ENCODE measurements at regions not wholly inside any gene's neighbourhood (a gene's known extent, or its start where the extent isn't known, plus 50 kb on each side); places are given as distances from the start of the nearest gene placed in this dataset.

DNA sequence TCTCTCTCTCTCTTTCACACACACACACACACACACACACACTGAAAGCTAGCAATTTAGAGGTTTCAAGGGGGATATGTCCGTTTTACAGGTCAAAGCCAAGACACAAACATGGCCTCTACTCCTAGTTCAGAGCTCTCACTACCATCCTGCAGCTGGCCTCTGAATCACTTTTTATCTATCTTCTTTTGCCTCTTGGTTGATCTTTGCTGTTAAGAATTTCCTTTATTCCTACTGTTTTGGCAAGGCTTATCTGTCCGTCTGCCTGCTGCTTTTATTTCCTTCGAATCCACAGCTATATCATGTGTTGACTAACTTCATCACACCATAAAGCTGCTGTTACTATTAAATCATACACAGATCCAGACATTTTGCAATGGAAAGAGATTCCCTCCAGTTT is 543.0 kb downstream of the PLCL1 start:
- intact Hi-C loops (cut with micrococcal nuclease) (no loop called here), in situ Hi-C loops (cut with MboI) (no loop called here)
- 0% methylated on average over 3 of the region's 3 CpGs for WGBS (ENCODE audit: insufficient coverage, low coverage, missing lambda C conversion rate)
- BruUV-seq (replicated peaks) = no TSS peak
- ATAC-seq (no peak), DNase-seq (ENCODE audit: extremely low read depth in 1 of 4, low spot score in 3 of 4) (no peak), FAIRE-seq (no peak)
- Histone ChIP-seq H3K4me2 (ENCODE audit: insufficient read depth, low read length) (no peak overlapping the region), H3K9ac (ENCODE audit: insufficient read depth in 1 of 2, low read depth in 2 of 2, low read length in 2 of 2) (no peak overlapping the region), H3K9me1 (ENCODE audit: control insufficient read depth, insufficient read depth, low read length) (no peaks in the 10 kb centered on the region), H3K9me3 (replicated peaks; ENCODE audit: control insufficient read depth, insufficient read depth, low read depth, low read length) (no peaks in the 10 kb centered on the region), H2AFZ (ENCODE audit: low read depth, low read length) (no peak overlapping the region), H3K4me3 (no peak overlapping the region), H3K4me1 (replicated peaks in 1 of 2; ENCODE audit: control insufficient read depth in 2 of 2, insufficient read depth in 2 of 2, low read length in 2 of 2) (no peaks in the 10 kb centered on the region), H3K36me3 (ENCODE audit: control insufficient read depth, insufficient read depth, low read length) (no peaks in the 10 kb centered on the region), H3K27ac (ENCODE audit: extremely low read depth, low read depth, low read length) (no peak overlapping the region), H3K79me2 (ENCODE audit: control insufficient read depth, insufficient read depth, low read length) (no peaks in the 10 kb centered on the region), H4K20me1 (replicated peaks; ENCODE audit: control insufficient read depth, insufficient read depth, low read length) (no peaks in the 10 kb centered on the region), H3K27me3 (ENCODE audit: control insufficient read depth in 2 of 2, insufficient read depth in 2 of 2, low read length in 2 of 2) (no peaks in the 10 kb centered on the region)
- POLR2A ChIA-PET = no interaction called here
- CTCF ChIA-PET (ENCODE audit: low intra/inter-chr PET ratio) = no interaction called here
- TF ChIP-seq TRIM24 (IDR thresholded peaks at IDR 0.05) = no peak
- no peak for TF ChIP-seq RBM15 (IDR thresholded peaks at IDR 0.05; ENCODE audit: insufficient read depth, low read length)
- no peak for TF ChIP-seq GABPA (tag; conservative IDR thresholded peaks at IDR 0.05; ENCODE audit: low read depth)
- no peak for TF ChIP-seq ZNF124 (CRISPR knock-in tag; IDR thresholded peaks at IDR 0.05)
- TF ChIP-seq, protein P1, sequence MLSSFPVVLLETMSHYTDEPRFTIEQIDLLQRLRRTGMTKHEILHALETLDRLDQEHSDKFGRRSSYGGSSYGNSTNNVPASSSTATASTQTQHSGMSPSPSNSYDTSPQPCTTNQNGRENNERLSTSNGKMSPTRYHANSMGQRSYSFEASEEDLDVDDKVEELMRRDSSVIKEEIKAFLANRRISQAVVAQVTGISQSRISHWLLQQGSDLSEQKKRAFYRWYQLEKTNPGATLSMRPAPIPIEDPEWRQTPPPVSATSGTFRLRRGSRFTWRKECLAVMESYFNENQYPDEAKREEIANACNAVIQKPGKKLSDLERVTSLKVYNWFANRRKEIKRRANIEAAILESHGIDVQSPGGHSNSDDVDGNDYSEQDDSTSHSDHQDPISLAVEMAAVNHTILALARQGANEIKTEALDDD (IDR thresholded peaks at IDR 0.05) = no peak
- no peak for TF ChIP-seq BRF1 (IDR thresholded peaks at IDR 0.05; ENCODE audit: borderline replicate concordance, extremely low read depth, insufficient read length)
- TF ChIP-seq ZNF77 (CRISPR knock-in tag; IDR thresholded peaks at IDR 0.05) = no peak
- no peak for TF ChIP-seq PHF8 (IDR thresholded peaks at IDR 0.05; ENCODE audit: borderline replicate concordance, low read length)
- TF ChIP-seq, protein P2, sequence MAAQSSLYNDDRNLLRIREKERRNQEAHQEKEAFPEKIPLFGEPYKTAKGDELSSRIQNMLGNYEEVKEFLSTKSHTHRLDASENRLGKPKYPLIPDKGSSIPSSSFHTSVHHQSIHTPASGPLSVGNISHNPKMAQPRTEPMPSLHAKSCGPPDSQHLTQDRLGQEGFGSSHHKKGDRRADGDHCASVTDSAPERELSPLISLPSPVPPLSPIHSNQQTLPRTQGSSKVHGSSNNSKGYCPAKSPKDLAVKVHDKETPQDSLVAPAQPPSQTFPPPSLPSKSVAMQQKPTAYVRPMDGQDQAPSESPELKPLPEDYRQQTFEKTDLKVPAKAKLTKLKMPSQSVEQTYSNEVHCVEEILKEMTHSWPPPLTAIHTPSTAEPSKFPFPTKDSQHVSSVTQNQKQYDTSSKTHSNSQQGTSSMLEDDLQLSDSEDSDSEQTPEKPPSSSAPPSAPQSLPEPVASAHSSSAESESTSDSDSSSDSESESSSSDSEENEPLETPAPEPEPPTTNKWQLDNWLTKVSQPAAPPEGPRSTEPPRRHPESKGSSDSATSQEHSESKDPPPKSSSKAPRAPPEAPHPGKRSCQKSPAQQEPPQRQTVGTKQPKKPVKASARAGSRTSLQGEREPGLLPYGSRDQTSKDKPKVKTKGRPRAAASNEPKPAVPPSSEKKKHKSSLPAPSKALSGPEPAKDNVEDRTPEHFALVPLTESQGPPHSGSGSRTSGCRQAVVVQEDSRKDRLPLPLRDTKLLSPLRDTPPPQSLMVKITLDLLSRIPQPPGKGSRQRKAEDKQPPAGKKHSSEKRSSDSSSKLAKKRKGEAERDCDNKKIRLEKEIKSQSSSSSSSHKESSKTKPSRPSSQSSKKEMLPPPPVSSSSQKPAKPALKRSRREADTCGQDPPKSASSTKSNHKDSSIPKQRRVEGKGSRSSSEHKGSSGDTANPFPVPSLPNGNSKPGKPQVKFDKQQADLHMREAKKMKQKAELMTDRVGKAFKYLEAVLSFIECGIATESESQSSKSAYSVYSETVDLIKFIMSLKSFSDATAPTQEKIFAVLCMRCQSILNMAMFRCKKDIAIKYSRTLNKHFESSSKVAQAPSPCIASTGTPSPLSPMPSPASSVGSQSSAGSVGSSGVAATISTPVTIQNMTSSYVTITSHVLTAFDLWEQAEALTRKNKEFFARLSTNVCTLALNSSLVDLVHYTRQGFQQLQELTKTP (IDR thresholded peaks at IDR 0.05; ENCODE audit: low read depth in 1 of 2, partially characterized antibody in 2 of 2) = no peak
- no peak for TF ChIP-seq TAF15 (IDR thresholded peaks at IDR 0.05; ENCODE audit: low read depth, low read length)
